ENCODE measurements at regions not wholly inside any gene's neighbourhood (a gene's known extent, or its start where the extent isn't known, plus 50 kb on each side); places are given as distances from the start of the nearest gene placed in this dataset.

DNA sequence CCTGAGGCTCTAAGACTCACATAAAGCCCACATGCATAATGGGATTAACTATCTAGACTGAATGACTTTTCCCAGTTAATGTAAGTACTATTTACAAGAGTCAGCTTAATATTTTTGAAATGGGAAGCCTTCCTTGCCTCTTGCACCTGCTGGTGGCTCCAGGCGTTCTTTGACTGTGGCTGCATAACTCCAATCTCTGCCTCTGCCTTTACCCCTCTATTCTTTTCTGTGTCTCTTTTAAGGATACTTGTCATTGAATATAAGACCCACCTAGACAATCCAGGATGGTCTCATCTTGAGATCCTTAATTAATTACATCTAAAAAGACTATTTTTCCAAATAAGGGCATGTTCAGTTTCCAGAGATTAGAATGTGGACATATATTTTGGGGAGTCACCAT is 66.9 kb upstream of the PCED1B start:
- no peak for TF ChIP-seq CTCF (IDR thresholded peaks at IDR 0.05 in 4 of 5, conservative IDR thresholded peaks at IDR 0.05 in 1 of 5)
- no peak for TF ChIP-seq POLR2A (IDR thresholded peaks at IDR 0.05)
